H9 (cell line): ENCODE measurements at regions not wholly inside any gene's neighbourhood (a gene's known extent, or its start where the extent isn't known, plus 50 kb on each side); places are given as distances from the start of the nearest gene placed in this dataset.

ENCODE experiments used
- DNase-seq: peaks from one replicate; pipeline ENCODE4 v3.0.0-alpha.2; 2017
- H2AFZ ChIP-seq: one replicate; pipeline ENCODE4 v1.6.1; 2013; ENCODE audit warnings: mild to moderate bottlenecking, low read length, control low read depth, moderate library complexity
- H2AK5ac ChIP-seq: 2 replicates; pipeline ENCODE4 v1.6.1; 2013; ENCODE audit warnings: low read length, control low read depth, mixed read lengths; ENCODE audit not compliant: insufficient read length
- H2BK120ac ChIP-seq: one replicate; pipeline ENCODE4 v1.6.1; 2013; ENCODE audit warnings: low read depth, mild to moderate bottlenecking, low read length, control low read depth, inconsistent platforms; ENCODE audit not compliant: poor library complexity, severe bottlenecking
- H2BK12ac ChIP-seq: 2 replicates; pipeline ENCODE4 v1.6.1; 2013; ENCODE audit warnings: low read length, control low read depth, mixed read lengths, low read depth; ENCODE audit not compliant: insufficient read length
- H2BK15ac ChIP-seq: 2 replicates; pipeline ENCODE4 v1.6.1; 2013; ENCODE audit warnings: low read depth, low read length, control low read depth
- H2BK20ac ChIP-seq: one replicate; pipeline ENCODE4 v1.6.1; 2013; ENCODE audit warnings: low read depth, mild to moderate bottlenecking, low read length, control low read depth, inconsistent platforms; ENCODE audit not compliant: poor library complexity, severe bottlenecking
- H2BK5ac ChIP-seq: 2 replicates; pipeline ENCODE4 v1.6.1; 2013; ENCODE audit warnings: low read length, control low read depth, mixed read lengths; ENCODE audit not compliant: insufficient read length
- H3K14ac ChIP-seq: 2 replicates; pipeline ENCODE4 v1.6.1; 2013; ENCODE audit warnings: low read length, control low read depth; ENCODE audit not compliant: insufficient read depth
- H3K18ac ChIP-seq: 2 replicates; pipeline ENCODE4 v1.6.1; 2013; ENCODE audit warnings: low read depth, mild to moderate bottlenecking, mixed read lengths, low read length, control low read depth; ENCODE audit not compliant: insufficient read length
- H3K23ac ChIP-seq: 2 replicates; pipeline ENCODE4 v1.6.1; 2013; ENCODE audit warnings: low read length, control low read depth, mixed read lengths, low read depth; ENCODE audit not compliant: insufficient read length
- H3K23me2 ChIP-seq: 2 replicates; pipeline ENCODE4 v1.6.1; 2013; ENCODE audit warnings: low read depth, mild to moderate bottlenecking, mixed read lengths, low read length, control low read depth; ENCODE audit not compliant: insufficient read length, poor library complexity, severe bottlenecking
- H3K27ac ChIP-seq: 2 replicates; pipeline ENCODE4 v1.5.1; 2013; ENCODE audit warnings: low read length, control low read depth, mixed read lengths, low read depth; ENCODE audit not compliant: insufficient read length
- H3K27me3 ChIP-seq: 2 replicates; pipeline ENCODE4 v1.6.1; 2013; ENCODE audit warnings: low read length, control low read depth, inconsistent platforms; ENCODE audit not compliant: insufficient read depth
- H3K4ac ChIP-seq: 2 replicates; pipeline ENCODE4 v1.6.1; 2013; ENCODE audit warnings: low read depth, mild to moderate bottlenecking, control low read depth, inconsistent platforms, low read length, moderate library complexity
- H3K4me1 ChIP-seq: 2 replicates; pipeline ENCODE4 v1.6.1; 2013; ENCODE audit warnings: low read length, control low read depth, inconsistent platforms; ENCODE audit not compliant: insufficient read depth
- H3K4me2 ChIP-seq: 2 replicates; pipeline ENCODE4 v1.6.1; 2013; ENCODE audit warnings: low read length, control low read depth, mixed read lengths; ENCODE audit not compliant: insufficient read length, insufficient read depth
- H3K56ac ChIP-seq: 2 replicates; pipeline ENCODE4 v1.6.1; 2013; ENCODE audit warnings: low read depth, mild to moderate bottlenecking, mixed read lengths, low read length, control low read depth; ENCODE audit not compliant: insufficient read length
- H3K79me1 ChIP-seq: 2 replicates; pipeline ENCODE4 v1.6.1; 2013; ENCODE audit warnings: low read depth, mild to moderate bottlenecking, moderate library complexity, low read length, control low read depth, inconsistent platforms; ENCODE audit not compliant: insufficient read depth, poor library complexity, severe bottlenecking
- H3K79me2 ChIP-seq: 2 replicates; pipeline ENCODE4 v1.6.1; 2013; ENCODE audit warnings: low read length, control low read depth, inconsistent platforms; ENCODE audit not compliant: insufficient read depth
- H3K9ac ChIP-seq: 2 replicates; pipeline ENCODE4 v1.6.1; 2013; ENCODE audit warnings: low read length, control low read depth, mixed read lengths; ENCODE audit not compliant: insufficient read length; ENCODE audit errors: extremely low read depth
- H3K9me3 ChIP-seq: one replicate; pipeline ENCODE4 v1.6.1; 2013; ENCODE audit warnings: low read depth, low read length, inconsistent platforms; ENCODE audit not compliant: control insufficient read depth
- H3T11ph ChIP-seq: one replicate; pipeline ENCODE4 v1.6.1; 2013; ENCODE audit warnings: mild to moderate bottlenecking, low read length, control low read depth, inconsistent platforms
- H4K20me1 ChIP-seq: one replicate; pipeline ENCODE4 v1.6.1; 2013; ENCODE audit not compliant: control insufficient read depth, insufficient read length, insufficient read depth
- H4K5ac ChIP-seq: 2 replicates; pipeline ENCODE4 v1.6.1; 2013; ENCODE audit warnings: low read depth, mild to moderate bottlenecking, mixed read lengths, low read length, control low read depth; ENCODE audit not compliant: insufficient read length
- H4K8ac ChIP-seq: replicated peaks from 2 replicates; pipeline ENCODE4 v1.6.1; 2013; ENCODE audit warnings: low read length, control low read depth, mixed read lengths, low read depth; ENCODE audit not compliant: insufficient read length
- H4K91ac ChIP-seq: 2 replicates; pipeline ENCODE4 v1.6.1; 2013; ENCODE audit warnings: low read depth, mild to moderate bottlenecking, moderate library complexity, mixed read lengths, low read length, control low read depth; ENCODE audit not compliant: insufficient read length
- H3K27ac Mint-ChIP-seq, 3 experiments: 2 replicates in 2 of 3; 3 replicates in 1 of 3; pipeline ENCODE4 v1.8.0; 2020 to 2021; ENCODE audit warnings: mixed read lengths in 3 of 3, mild to moderate bottlenecking in 1 of 3, moderate library complexity in 1 of 3
- H3K27me3 Mint-ChIP-seq: 2 replicates; pipeline ENCODE4 v1.8.0; 2021; ENCODE audit warnings: low read depth, mild to moderate bottlenecking, moderate library complexity, mixed read lengths
- H3K36me3 Mint-ChIP-seq, 3 experiments: 2 replicates in 2 of 3; 3 replicates in 1 of 3; pipeline ENCODE4 v1.8.0; 2020 to 2021; ENCODE audit warnings: low read depth in 3 of 3, mixed read lengths in 3 of 3; ENCODE audit not compliant: insufficient read depth in 1 of 3
- H3K4me1 Mint-ChIP-seq, 2 experiments: 2 replicates each; pipeline ENCODE4 v1.8.0; 2020; ENCODE audit warnings: mixed read lengths in 2 of 2
- H3K4me3 Mint-ChIP-seq, 2 experiments: 2 replicates in 1 of 2; 3 replicates in 1 of 2; pipeline ENCODE4 v1.8.0; 2020 to 2021; ENCODE audit warnings: mild to moderate bottlenecking in 2 of 2, mixed read lengths in 2 of 2, moderate library complexity in 1 of 2
- H3K9me3 Mint-ChIP-seq, 2 experiments: 2 replicates in 1 of 2; 3 replicates in 1 of 2; pipeline ENCODE4 v1.8.0; 2020; ENCODE audit warnings: mild to moderate bottlenecking in 2 of 2, mixed read lengths in 2 of 2, moderate library complexity in 1 of 2
- WGBS: extraction: QIAGEN DNeasy Blood & Tissue Kit; methylation state at CpG from one replicate; pipeline ENCODE4 v1.1.7; 2013; ENCODE audit warnings: missing lambda C conversion rate, low lambda C conversion rate, mixed read lengths; ENCODE audit not compliant: insufficient read length; ENCODE audit errors: extremely low coverage; 5-methylcytosine and 5-hydroxymethylcytosine counted together
- TF ChIP-seq, protein P1 (sequence below): fragments of 200-600 bp; sonication (generic); conservative IDR thresholded peaks from 3 replicates; pipeline ENCODE4 v1.8.0; 2021; ENCODE audit warnings: antibody characterized with exemption, mild to moderate bottlenecking

DNA sequence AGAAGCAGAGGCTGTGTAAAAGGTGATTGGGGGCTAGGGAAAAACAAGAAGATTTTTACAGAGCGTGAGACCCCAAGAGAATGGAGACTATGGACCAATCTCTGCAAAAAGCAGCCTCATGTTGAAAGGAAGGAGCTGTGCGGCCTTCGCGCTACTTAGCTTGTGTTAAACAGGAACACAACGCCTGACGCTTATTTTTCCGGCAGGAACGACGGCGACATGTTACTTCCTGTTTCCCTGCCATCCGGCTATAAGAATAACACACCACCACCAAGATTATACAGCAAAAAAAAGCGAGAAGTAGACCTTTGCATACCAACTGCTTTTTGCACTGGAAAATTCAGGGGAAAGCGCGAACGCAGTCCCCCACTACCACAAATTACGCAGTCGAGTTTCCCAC is 272.7 kb downstream of the FAM72C start:
- no peak overlapping the region for H2AK5ac ChIP-seq
- no peaks in the 10 kb centered on the region for H3K27me3 ChIP-seq
- H3K4me2 ChIP-seq = no peak overlapping the region
- no peak overlapping the region for H3K27ac ChIP-seq
- H3K9me3 ChIP-seq = peaks cover 47% of the 10 kb centered on the region
- Mint-ChIP-seq H3K4me3 (no peak overlapping the region), H3K27me3 (peaks cover 9% of the 10 kb centered on the region), H3K27ac (no peak overlapping the region), H3K9me3 (peaks cover 80 to 82% of the 10 kb centered on the region in 2 experiments), H3K4me1 (no peaks in the 10 kb centered on the region), H3K36me3 (peaks cover 12 to 30% (median 14%) of the 10 kb centered on the region in 3 experiments; a peak in 6 of 7 replicates)
- H4K5ac ChIP-seq = no peak overlapping the region
- no peak overlapping the region for H2BK120ac ChIP-seq
- H4K20me1 ChIP-seq = no peaks in the 10 kb centered on the region
- H2BK12ac ChIP-seq = no peak overlapping the region
- no peak overlapping the region for H3K9ac ChIP-seq
- no peak overlapping the region for H3K18ac ChIP-seq
- H3K23ac ChIP-seq = no peak overlapping the region
- no peaks in the 10 kb centered on the region for H3K79me2 ChIP-seq
- no peak overlapping the region for H3T11ph ChIP-seq
- no peak overlapping the region for H4K91ac ChIP-seq
- H3K79me1 ChIP-seq = no peaks in the 10 kb centered on the region
- no peak overlapping the region for H3K14ac ChIP-seq
- TF ChIP-seq, protein P1, sequence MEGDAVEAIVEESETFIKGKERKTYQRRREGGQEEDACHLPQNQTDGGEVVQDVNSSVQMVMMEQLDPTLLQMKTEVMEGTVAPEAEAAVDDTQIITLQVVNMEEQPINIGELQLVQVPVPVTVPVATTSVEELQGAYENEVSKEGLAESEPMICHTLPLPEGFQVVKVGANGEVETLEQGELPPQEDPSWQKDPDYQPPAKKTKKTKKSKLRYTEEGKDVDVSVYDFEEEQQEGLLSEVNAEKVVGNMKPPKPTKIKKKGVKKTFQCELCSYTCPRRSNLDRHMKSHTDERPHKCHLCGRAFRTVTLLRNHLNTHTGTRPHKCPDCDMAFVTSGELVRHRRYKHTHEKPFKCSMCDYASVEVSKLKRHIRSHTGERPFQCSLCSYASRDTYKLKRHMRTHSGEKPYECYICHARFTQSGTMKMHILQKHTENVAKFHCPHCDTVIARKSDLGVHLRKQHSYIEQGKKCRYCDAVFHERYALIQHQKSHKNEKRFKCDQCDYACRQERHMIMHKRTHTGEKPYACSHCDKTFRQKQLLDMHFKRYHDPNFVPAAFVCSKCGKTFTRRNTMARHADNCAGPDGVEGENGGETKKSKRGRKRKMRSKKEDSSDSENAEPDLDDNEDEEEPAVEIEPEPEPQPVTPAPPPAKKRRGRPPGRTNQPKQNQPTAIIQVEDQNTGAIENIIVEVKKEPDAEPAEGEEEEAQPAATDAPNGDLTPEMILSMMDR = no peak
- no peak overlapping the region for H2BK15ac ChIP-seq
- H3K56ac ChIP-seq = no peak overlapping the region
- H3K4me1 ChIP-seq = no peaks in the 10 kb centered on the region
- H2BK20ac ChIP-seq = no peak overlapping the region
- no peaks in the 10 kb centered on the region for H3K23me2 ChIP-seq
- H3K4ac ChIP-seq = no peak overlapping the region
- DNase-seq = no peak
- H2BK5ac ChIP-seq = no peak overlapping the region
- no peak overlapping the region for H2AFZ ChIP-seq
- H4K8ac ChIP-seq = no peak overlapping the region
- no CpG with 5 or more reads among the region's 17 CpGs for WGBS
